ENCODE measurements at regions not wholly inside any gene's neighbourhood (a gene's known extent, or its start where the extent isn't known, plus 50 kb on each side); places are given as distances from the start of the nearest gene placed in this dataset.

GRCh38 chr4:34486461-34487363, 1757.6 kb downstream of the ARAP2 start:
- TF ChIP-seq CTCF (IDR thresholded peaks at IDR 0.05): no peak
- TF ChIP-seq EP300 (IDR thresholded peaks at IDR 0.05): no peak
